MCF 10A (cell line): ENCODE measurements at regions not wholly inside any gene's neighbourhood (a gene's known extent, or its start where the extent isn't known, plus 50 kb on each side); places are given as distances from the start of the nearest gene placed in this dataset.
A peak's percentile ranks its signal among the peaks of the same experiment; 100 is the strongest.

ENCODE experiments used
- BruUV-seq: library from RNA; stranded (reverse); fragments of 400-500 nt; replicated peaks from 2 replicates; lab custom pipeline; 2021; lab: Mats Ljungman, UMichigan
- CTCF ChIA-PET: fragments of 300-600 bp; sonication (Branson Sonifier 250); formaldehyde crosslinking; extraction: SDS; loops from one replicate; lab custom pipeline; 2021; ENCODE audit warnings: antibody characterized with exemption, inconsistent platforms; lab: Yijun Ruan, JAX
- POLR2A ChIA-PET: fragments of 300-600, 350-650 bp; sonication (Branson Sonifier 250); formaldehyde crosslinking; extraction: SDS; loops from one replicate; lab custom pipeline; 2020; ENCODE audit warnings: antibody characterized with exemption, inconsistent platforms; lab: Yijun Ruan, JAX
- DNase-seq: peaks from one replicate; pipeline ENCODE4 v3.0.0-alpha.2; 2018; ENCODE audit not compliant: unreplicated experiment
- H3K27ac Mint-ChIP-seq: one replicate; pipeline ENCODE4 v1.8.0; 2022; ENCODE audit warnings: mild to moderate bottlenecking, low read depth, mixed read lengths; ENCODE audit not compliant: unreplicated experiment
- H3K27me3 Mint-ChIP-seq: one replicate; pipeline ENCODE4 v1.8.0; 2022; ENCODE audit warnings: mixed read lengths; ENCODE audit not compliant: insufficient read depth, unreplicated experiment
- H3K36me3 Mint-ChIP-seq: one replicate; pipeline ENCODE4 v1.8.0; 2022; ENCODE audit warnings: mild to moderate bottlenecking, moderate library complexity, mixed read lengths; ENCODE audit not compliant: insufficient read depth, unreplicated experiment
- H3K4me1 Mint-ChIP-seq: one replicate; pipeline ENCODE4 v1.8.0; 2022; ENCODE audit warnings: mixed read lengths; ENCODE audit not compliant: insufficient read depth, unreplicated experiment
- H3K4me3 Mint-ChIP-seq: one replicate; pipeline ENCODE4 v1.8.0; 2022; ENCODE audit warnings: mild to moderate bottlenecking, moderate library complexity, mixed read lengths; ENCODE audit not compliant: unreplicated experiment
- H3K9me3 Mint-ChIP-seq: one replicate; pipeline ENCODE4 v1.8.0; 2022; ENCODE audit warnings: mixed read lengths; ENCODE audit not compliant: unreplicated experiment
- CTCF ChIP-seq: fragments of 200-600 bp; IDR thresholded peaks from one replicate; pipeline ENCODE4 v1.8.0; 2022; ENCODE audit warnings: antibody characterized with exemption, mild to moderate bottlenecking; ENCODE audit not compliant: unreplicated experiment
- intact Hi-C: fragments of 100-400 bp; cut with micrococcal nuclease; formaldehyde crosslinking; loops from 2 replicates; pipeline ENCODE4 v1.14.1; 2022

- DNase-seq: no peak
- no peak for TF ChIP-seq CTCF
- Mint-ChIP-seq H3K36me3 (no peaks in the 10 kb centered on the region), H3K4me3 (no peak overlapping the region), H3K9me3 (no peaks in the 10 kb centered on the region), H3K27me3 (no peaks in the 10 kb centered on the region), H3K27ac (no peak overlapping the region), H3K4me1 (peaks cover 28% of the 10 kb centered on the region)
- no TSS peak for BruUV-seq
- ChIA-PET CTCF (interaction anchor here (0.6 kb wide), 1 partner anchor 45 kb away, joined by 3 read pairs; no protein-coding TSS in a partner anchor), POLR2A (no interaction called here)
- intact Hi-C loops: no loop called here
Measured at GRCh38 chr5:169430671-169431070, 129.7 kb upstream of the SLIT3 start.

GRCh38 chr5:169429044-169429443 is 128.1 kb upstream of the SLIT3 start:
- no TSS peak for BruUV-seq
- Mint-ChIP-seq H3K4me3 (no peak overlapping the region), H3K36me3 (no peaks in the 10 kb centered on the region), H3K27ac (peak overlapping the region; percentile 40), H3K4me1 (peaks cover 32% of the 10 kb centered on the region), H3K9me3 (no peaks in the 10 kb centered on the region), H3K27me3 (no peaks in the 10 kb centered on the region)
- TF ChIP-seq CTCF: no peak
- intact Hi-C loops: no loop called here
- ChIA-PET POLR2A (no interaction called here), CTCF (interaction anchor here (0.7 to 1.0 kb wide), 2 partner anchors 22 to 128 kb away, joined by 3 to 4 read pairs; partner anchors contain the start of gene SLIT3)
- DNase-seq: no peak

GRCh38 chr5:169426784-169427183 is 125.8 kb upstream of the SLIT3 start:
- no peaks in the 10 kb centered on the region for H3K9me3 Mint-ChIP-seq
- H3K36me3 Mint-ChIP-seq: no peaks in the 10 kb centered on the region
- CTCF ChIA-PET: interaction anchor here (0.9 to 1.9 kb wide), 5 partner anchors 10 to 1024 kb away, joined by 3 to 6 read pairs (median 4); no protein-coding TSS in a partner anchor
- no peak overlapping the region for H3K4me3 Mint-ChIP-seq
- DNase-seq: no peak
- TF ChIP-seq CTCF: no peak
- intact Hi-C loops: no loop called here
- H3K4me1 Mint-ChIP-seq: peaks cover 38% of the 10 kb centered on the region
- no TSS peak for BruUV-seq
- POLR2A ChIA-PET: no interaction called here
- H3K27ac Mint-ChIP-seq: no peak overlapping the region
- H3K27me3 Mint-ChIP-seq: no peaks in the 10 kb centered on the region

GRCh38 chr5:169424670-169425378 is 123.9 kb upstream of the SLIT3 start:
- Mint-ChIP-seq H3K36me3 (no peaks in the 10 kb centered on the region), H3K4me3 (no peak overlapping the region), H3K9me3 (no peaks in the 10 kb centered on the region), H3K27ac (peak overlapping the region; percentile 20), H3K4me1 (peaks cover 25% of the 10 kb centered on the region), H3K27me3 (no peaks in the 10 kb centered on the region)
- intact Hi-C loops: loop anchor here (5.0 kb wide), 1 partner anchor 73 kb away; no protein-coding TSS in a partner anchor
- ChIA-PET POLR2A (no interaction called here), CTCF (interaction anchor here (0.6 to 1.7 kb wide), 3 partner anchors 16 to 96 kb away, joined by 3 to 4 read pairs (median 4); no protein-coding TSS in a partner anchor)
- TF ChIP-seq CTCF: no peak
- BruUV-seq: no TSS peak
- no peak for DNase-seq
